A673 (cell line): ENCODE measurements at regions not wholly inside any gene's neighbourhood (a gene's known extent, or its start where the extent isn't known, plus 50 kb on each side); places are given as distances from the start of the nearest gene placed in this dataset.

ENCODE experiments used
- BruUV-seq: library from RNA; stranded (reverse); fragments of 400-500 nt; replicated peaks from 2 replicates; lab custom pipeline; 2021; lab: Mats Ljungman, UMichigan
- CTCF ChIA-PET: fragments of 300-600 bp; sonication (Branson Sonifier 250); formaldehyde crosslinking; loops from one replicate; lab custom pipeline; 2022; ENCODE audit warnings: antibody characterized with exemption; lab: Charles Lee
- POLR2A ChIA-PET: fragments of 300-600 bp; sonication (Branson Sonifier 250); formaldehyde crosslinking; loops from one replicate; lab custom pipeline; 2022; ENCODE audit warnings: antibody characterized with exemption; ENCODE audit not compliant: low non-redundant PET; lab: Charles Lee
- DNase-seq: peaks from one replicate; pipeline ENCODE4 v3.0.0-alpha.2; 2015; ENCODE audit warnings: low spot score
- H3K27ac ChIP-seq: fragments of 200-600 bp; sonication (generic); 2 replicates; pipeline ENCODE4 v1.5.1; 2016; ENCODE audit warnings: mixed run types, low read depth, mild to moderate bottlenecking, mixed read lengths, antibody characterized with exemption, low read length; ENCODE audit not compliant: poor library complexity, severe bottlenecking
- H3K27me3 ChIP-seq: fragments of 200-600 bp; sonication (generic); replicated peaks from 2 replicates; pipeline ENCODE4 v1.6.1; 2017; ENCODE audit warnings: mixed run types, low read depth, mild to moderate bottlenecking, mixed read lengths, antibody characterized with exemption, low read length; ENCODE audit not compliant: insufficient read depth, poor library complexity
- H3K36me3 ChIP-seq: fragments of 200-600 bp; sonication (generic); 2 replicates; pipeline ENCODE4 v1.6.1; 2016; ENCODE audit warnings: mixed run types, mild to moderate bottlenecking, mixed read lengths, antibody characterized with exemption, low read length; ENCODE audit not compliant: insufficient read depth, poor library complexity, severe bottlenecking
- H3K4me1 ChIP-seq: fragments of 200-600 bp; sonication (generic); 2 replicates; pipeline ENCODE4 v1.6.1; 2017; ENCODE audit warnings: mixed run types, mild to moderate bottlenecking, mixed read lengths, antibody characterized with exemption, low read length; ENCODE audit not compliant: insufficient read depth, poor library complexity, severe bottlenecking
- H3K4me3 ChIP-seq: fragments of 200-600 bp; sonication (generic); 2 replicates; pipeline ENCODE4 v1.5.1; 2016; ENCODE audit warnings: low read depth, mixed run types, mild to moderate bottlenecking, mixed read lengths, low read length; ENCODE audit not compliant: poor library complexity, severe bottlenecking
- H3K9me3 ChIP-seq: fragments of 200-600 bp; sonication (generic); 2 replicates; pipeline ENCODE4 v1.6.1; 2016; ENCODE audit warnings: mixed run types, low read depth, mild to moderate bottlenecking, mixed read lengths, antibody characterized with exemption, low read length; ENCODE audit not compliant: poor library complexity, severe bottlenecking
- EZH2 ChIP-seq: fragments of 200-600 bp; sonication (generic); IDR thresholded peaks from 2 replicates; pipeline ENCODE4 v1.6.1; 2017; ENCODE audit warnings: borderline replicate concordance, low read depth, mild to moderate bottlenecking, mixed read lengths, antibody characterized with exemption, low read length; ENCODE audit not compliant: poor library complexity, severe bottlenecking
- intact Hi-C: fragments of 100-400 bp; cut with micrococcal nuclease; formaldehyde crosslinking; loops from one replicate; pipeline ENCODE4 v1.10.0; 2022; ENCODE audit not compliant: unreplicated experiment
- TF ChIP-seq, protein P1 (sequence below): fragments of 300-800, 200-600 bp; sonication (generic); conservative IDR thresholded peaks from 2 replicates; pipeline ENCODE4 v1.5.1; 2017; ENCODE audit warnings: low read depth, mild to moderate bottlenecking, antibody characterized with exemption, low read length, moderate library complexity, mixed read lengths

DNA sequence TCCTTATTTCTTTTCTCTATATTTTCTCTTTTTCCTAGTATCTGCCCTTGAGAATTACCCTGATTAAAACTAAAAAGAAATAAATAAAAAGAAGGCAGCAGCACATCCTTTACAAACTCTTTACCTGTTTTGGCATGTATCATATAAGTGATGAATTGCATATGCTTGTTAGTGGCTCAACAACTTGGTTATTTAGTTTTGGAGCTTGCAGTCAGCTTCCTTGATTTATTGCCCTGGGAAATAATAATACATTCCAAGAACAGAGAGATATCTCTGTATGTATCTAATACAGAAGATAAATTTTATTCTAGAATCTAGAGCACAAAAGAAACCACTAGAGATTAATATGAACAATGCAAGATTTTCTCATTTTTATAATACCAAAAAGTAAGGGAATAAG, 139.8 kb upstream of the ZC3H15 start:
- no peak for DNase-seq
- no peaks in the 10 kb centered on the region for H3K36me3 ChIP-seq
- no peaks in the 10 kb centered on the region for H3K27me3 ChIP-seq
- peaks cover 9% of the 10 kb centered on the region for H3K4me1 ChIP-seq
- no peak overlapping the region for H3K27ac ChIP-seq
- H3K4me3 ChIP-seq = no peak overlapping the region
- no TSS peak for BruUV-seq
- POLR2A ChIA-PET = interaction anchor here (0.6 kb wide), 1 partner anchor 38 kb away, joined by 4 read pairs; no protein-coding TSS in a partner anchor
- TF ChIP-seq, protein P1, sequence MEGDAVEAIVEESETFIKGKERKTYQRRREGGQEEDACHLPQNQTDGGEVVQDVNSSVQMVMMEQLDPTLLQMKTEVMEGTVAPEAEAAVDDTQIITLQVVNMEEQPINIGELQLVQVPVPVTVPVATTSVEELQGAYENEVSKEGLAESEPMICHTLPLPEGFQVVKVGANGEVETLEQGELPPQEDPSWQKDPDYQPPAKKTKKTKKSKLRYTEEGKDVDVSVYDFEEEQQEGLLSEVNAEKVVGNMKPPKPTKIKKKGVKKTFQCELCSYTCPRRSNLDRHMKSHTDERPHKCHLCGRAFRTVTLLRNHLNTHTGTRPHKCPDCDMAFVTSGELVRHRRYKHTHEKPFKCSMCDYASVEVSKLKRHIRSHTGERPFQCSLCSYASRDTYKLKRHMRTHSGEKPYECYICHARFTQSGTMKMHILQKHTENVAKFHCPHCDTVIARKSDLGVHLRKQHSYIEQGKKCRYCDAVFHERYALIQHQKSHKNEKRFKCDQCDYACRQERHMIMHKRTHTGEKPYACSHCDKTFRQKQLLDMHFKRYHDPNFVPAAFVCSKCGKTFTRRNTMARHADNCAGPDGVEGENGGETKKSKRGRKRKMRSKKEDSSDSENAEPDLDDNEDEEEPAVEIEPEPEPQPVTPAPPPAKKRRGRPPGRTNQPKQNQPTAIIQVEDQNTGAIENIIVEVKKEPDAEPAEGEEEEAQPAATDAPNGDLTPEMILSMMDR = no peak
- no peak for TF ChIP-seq EZH2
- no peaks in the 10 kb centered on the region for H3K9me3 ChIP-seq
- intact Hi-C loops = no loop called here
- CTCF ChIA-PET = no interaction called here

DNA sequence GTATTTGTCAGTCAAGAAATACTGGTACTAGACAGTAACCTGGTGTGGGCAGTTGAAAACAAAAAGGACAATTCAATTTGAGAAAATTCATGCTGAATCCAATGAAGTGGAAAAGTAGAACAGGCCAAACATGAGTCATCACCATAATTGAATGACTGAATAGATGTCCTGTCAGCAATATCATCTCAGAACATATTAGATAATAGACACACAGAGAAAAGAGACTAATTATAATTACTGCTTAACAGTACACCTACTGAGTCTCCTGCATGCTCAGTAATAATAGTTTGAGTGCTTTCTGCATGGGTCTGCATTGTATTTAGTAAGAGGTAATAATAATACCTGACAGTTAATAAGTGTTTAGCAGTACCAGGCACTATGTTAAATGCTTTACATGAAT, 138.6 kb upstream of the ZC3H15 start:
- H3K4me3 ChIP-seq = no peak overlapping the region
- no peaks in the 10 kb centered on the region for H3K9me3 ChIP-seq
- ChIA-PET CTCF (no interaction called here), POLR2A (no interaction called here)
- H3K4me1 ChIP-seq = peaks cover 9% of the 10 kb centered on the region
- no peaks in the 10 kb centered on the region for H3K36me3 ChIP-seq
- peak; percentile 16 for DNase-seq
- no peak overlapping the region for H3K27ac ChIP-seq
- TF ChIP-seq, protein P1 = no peak
- no peak for TF ChIP-seq EZH2
- intact Hi-C loops = no loop called here
- no peaks in the 10 kb centered on the region for H3K27me3 ChIP-seq
- BruUV-seq = no TSS peak

DNA sequence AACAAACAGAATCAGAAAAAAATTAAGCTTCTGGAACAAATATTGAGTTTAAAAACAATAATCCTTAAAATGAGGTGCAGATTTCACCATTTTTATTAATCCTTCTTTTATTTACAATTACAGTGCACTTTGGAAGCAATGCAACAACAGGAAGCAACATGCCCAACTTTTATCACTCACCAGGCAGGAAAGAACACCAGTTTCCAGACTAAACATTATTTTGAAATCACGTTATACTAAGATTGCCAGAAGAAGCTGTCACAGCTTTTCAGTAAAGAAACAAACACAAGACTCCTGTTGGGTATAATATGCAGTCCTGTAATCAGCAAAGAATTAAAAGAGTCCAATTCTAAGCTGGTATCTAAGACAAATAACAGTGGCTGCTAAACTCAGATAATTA, 137.9 kb upstream of the ZC3H15 start:
- DNase-seq = no peak
- H3K9me3 ChIP-seq = no peaks in the 10 kb centered on the region
- ChIA-PET CTCF (no interaction called here), POLR2A (no interaction called here)
- no peaks in the 10 kb centered on the region for H3K27me3 ChIP-seq
- intact Hi-C loops = no loop called here
- no peak overlapping the region for H3K4me3 ChIP-seq
- BruUV-seq = no TSS peak
- H3K4me1 ChIP-seq = peaks cover 9% of the 10 kb centered on the region
- H3K27ac ChIP-seq = no peak overlapping the region
- no peaks in the 10 kb centered on the region for H3K36me3 ChIP-seq
- TF ChIP-seq, protein P1 = no peak
- no peak for TF ChIP-seq EZH2
